WTC11 (cell line): ENCODE measurements at regions not wholly inside any gene's neighbourhood (a gene's known extent, or its start where the extent isn't known, plus 50 kb on each side); places are given as distances from the start of the nearest gene placed in this dataset.

ENCODE experiments used
- ESRRA ChIP-seq: sonication (generic); formaldehyde crosslinking; IDR thresholded peaks from 2 replicates; pipeline ENCODE4 v1.8.1; 2022; ENCODE audit warnings: mild to moderate bottlenecking, missing genetic modification reagents, borderline replicate concordance
- RELA ChIP-seq: sonication (generic); formaldehyde crosslinking; IDR thresholded peaks from 2 replicates; pipeline ENCODE4 v1.8.1; 2022; ENCODE audit warnings: missing genetic modification reagents, mild to moderate bottlenecking, borderline replicate concordance
- ZNF512 ChIP-seq: sonication (generic); formaldehyde crosslinking; IDR thresholded peaks from 2 replicates; pipeline ENCODE4 v1.8.1; 2022; ENCODE audit warnings: missing genetic modification reagents, borderline replicate concordance

- TF ChIP-seq ZNF512 (CRISPR knock-in tag) (no peak), RELA (CRISPR knock-in tag) (no peak), ESRRA (CRISPR knock-in tag) (no peak)
Observed at GRCh38 chrX:83345298-83345697, 162.8 kb upstream of the POU3F4 start (continued).
